ENCODE measurements at regions not wholly inside any gene's neighbourhood (a gene's known extent, or its start where the extent isn't known, plus 50 kb on each side); places are given as distances from the start of the nearest gene placed in this dataset.

DNA sequence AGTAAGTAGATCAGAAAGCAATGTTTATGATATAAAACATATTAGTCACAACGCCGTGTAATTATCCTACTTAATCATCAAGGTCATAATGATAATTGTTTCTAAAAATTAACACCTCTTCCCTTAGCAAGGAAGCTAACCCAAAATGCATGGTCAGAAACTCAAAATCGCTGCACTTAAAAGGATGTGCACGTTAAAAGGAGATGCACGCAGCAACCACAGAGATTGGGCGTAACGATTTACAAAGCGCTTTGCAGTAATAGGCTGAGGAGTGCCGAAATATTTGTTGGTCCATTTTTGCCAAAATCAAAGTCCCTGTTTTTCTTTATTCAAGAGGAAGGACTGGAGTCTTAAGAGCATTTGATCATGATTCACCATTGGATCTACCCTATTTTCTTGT is 1077.2 kb downstream of the VRK1 start:
- no peak for DNase-seq (ENCODE audit: low read depth)

DNA sequence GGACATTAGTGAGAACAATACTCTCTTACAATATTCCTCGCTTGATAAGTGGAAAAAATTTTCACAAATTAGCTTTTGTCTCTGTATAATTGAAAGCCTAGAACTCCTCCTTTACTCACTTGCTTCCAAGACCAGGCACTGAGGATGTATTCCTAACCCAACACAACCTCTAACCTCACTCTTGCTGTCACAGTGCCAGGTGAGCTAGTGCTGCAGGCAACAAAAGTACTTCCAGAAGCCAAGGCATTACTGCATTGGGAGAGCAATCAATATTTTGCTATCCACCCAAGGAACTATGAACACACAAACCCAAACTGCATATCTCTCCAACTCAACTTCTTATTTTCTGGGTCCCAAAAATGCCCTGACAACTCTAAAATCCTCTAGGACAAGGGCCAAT is 1081.0 kb downstream of the VRK1 start:
- DNase-seq (ENCODE audit: low read depth), result no peak

DNA sequence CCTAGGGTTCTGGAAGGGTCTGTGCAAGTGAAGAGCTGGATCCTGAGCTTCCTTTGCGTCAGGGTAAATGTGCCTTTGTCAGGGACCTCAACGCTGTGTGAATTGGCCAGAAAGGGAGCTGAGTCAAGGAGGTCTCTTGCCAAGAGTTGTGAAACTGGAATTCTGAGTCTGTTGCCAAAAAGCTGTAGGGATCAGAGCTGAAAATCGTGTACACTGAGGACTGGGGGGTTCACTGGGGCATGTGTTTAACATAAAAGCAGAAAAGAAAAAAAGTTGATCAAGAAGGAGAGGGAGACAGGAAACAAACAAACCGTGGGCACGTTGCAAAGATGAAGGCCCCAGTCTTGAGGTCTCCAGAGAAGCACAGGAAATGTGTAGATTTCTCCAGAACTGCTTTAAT is 1081.5 kb downstream of the VRK1 start:
- no peak for DNase-seq (ENCODE audit: low read depth)

GRCh38 chr14:97887690-97888089 is 1090.5 kb downstream of the VRK1 start:
- no peak for DNase-seq (ENCODE audit: low read depth)

DNA sequence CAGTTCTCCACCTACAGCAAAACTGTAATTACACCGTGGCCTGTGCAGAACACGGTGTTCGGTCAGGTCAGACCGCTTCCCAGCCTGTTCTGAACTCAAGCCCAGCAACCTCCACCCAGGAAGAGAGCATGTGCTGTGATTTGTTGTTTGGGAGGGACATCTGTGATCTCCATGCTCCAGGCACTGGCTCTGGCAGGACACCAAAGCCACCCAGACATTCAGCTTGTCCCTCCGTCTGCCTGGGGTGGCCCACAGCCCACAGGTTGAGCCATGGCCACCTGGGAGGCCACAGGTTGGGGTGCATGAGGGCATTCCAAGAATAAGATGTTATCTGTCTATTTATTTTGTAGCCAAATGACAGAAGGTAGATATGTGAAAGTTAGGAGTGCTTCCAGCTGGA is 1091.1 kb downstream of the VRK1 start:
- DNase-seq (ENCODE audit: low read depth), result no peak

- no peak for DNase-seq (ENCODE audit: low read depth)
Observed at GRCh38 chr14:97891515-97891914, 1094.3 kb downstream of the VRK1 start.

GRCh38 chr14:97894552-97894951 is 1097.4 kb downstream of the VRK1 start:
- DNase-seq (ENCODE audit: low read depth), result no peak

GRCh38 chr14:97900196-97900854 is 1103.1 kb downstream of the VRK1 start:
- DNase-seq (ENCODE audit: low read depth), result no peak

DNA sequence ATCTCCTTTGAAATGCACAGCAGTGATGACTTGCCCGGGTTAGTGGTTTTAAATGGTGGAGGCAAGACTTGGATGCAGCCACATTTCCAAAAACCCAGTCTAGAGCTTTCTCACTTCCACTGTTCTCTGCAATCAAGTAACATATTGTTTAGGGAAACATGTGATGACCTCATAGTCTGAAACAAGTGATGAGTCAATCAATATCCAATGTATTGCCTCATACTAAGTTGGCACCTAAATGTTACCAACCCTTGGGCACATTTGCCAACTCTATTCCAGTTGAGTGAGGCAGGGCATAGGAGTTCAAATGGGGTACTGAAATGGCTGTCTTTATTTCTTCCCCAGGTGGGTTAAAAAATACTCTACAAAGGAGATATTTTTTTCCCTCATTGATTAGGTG is 1105.4 kb downstream of the VRK1 start:
- DNase-seq (ENCODE audit: low read depth), result no peak

DNA sequence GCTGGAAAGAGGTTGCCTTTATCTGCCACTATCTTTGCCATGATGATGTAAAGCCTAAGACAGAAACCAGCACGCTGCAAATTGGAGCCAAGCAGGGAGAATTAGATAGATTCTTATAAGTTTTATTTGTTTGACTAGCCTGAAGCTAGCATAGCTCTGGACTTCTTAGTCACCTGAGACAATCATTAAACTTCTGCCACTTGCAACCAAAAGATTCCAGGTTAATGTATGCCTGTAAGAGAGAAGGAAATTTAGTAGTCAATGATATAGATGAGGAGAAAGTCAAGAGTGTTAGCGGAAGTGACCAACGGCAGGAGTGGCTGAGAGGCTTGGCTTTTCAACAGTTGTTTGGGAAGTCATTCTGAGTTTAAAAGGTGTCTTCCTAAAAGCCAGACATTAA is 1106.6 kb downstream of the VRK1 start:
- DNase-seq (ENCODE audit: low read depth), result no peak

DNA sequence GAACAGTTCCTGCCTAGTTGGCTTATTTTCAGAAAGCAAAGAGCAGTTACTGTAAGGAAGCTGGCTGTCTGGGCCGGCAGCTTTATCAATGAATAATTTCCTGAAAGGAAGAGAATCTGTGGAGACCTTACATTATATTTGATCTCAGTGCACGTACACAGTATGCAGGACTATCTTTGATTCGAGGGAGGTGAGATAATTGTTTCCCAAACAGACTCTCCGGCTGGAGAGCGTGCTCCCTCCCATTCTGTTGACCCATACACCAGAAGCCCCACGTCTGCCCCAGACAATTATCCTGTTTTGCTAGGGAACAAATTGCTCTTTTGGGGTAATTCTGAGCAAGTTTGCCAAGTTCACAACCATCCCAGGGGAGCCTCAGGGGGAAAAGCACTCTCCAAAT is 1115.0 kb downstream of the VRK1 start:
- DNase-seq (ENCODE audit: low read depth), result no peak

- DNase-seq (ENCODE audit: low read depth), result no peak
Observed at GRCh38 chr14:97916100-97916499, 1118.9 kb downstream of the VRK1 start.

DNA sequence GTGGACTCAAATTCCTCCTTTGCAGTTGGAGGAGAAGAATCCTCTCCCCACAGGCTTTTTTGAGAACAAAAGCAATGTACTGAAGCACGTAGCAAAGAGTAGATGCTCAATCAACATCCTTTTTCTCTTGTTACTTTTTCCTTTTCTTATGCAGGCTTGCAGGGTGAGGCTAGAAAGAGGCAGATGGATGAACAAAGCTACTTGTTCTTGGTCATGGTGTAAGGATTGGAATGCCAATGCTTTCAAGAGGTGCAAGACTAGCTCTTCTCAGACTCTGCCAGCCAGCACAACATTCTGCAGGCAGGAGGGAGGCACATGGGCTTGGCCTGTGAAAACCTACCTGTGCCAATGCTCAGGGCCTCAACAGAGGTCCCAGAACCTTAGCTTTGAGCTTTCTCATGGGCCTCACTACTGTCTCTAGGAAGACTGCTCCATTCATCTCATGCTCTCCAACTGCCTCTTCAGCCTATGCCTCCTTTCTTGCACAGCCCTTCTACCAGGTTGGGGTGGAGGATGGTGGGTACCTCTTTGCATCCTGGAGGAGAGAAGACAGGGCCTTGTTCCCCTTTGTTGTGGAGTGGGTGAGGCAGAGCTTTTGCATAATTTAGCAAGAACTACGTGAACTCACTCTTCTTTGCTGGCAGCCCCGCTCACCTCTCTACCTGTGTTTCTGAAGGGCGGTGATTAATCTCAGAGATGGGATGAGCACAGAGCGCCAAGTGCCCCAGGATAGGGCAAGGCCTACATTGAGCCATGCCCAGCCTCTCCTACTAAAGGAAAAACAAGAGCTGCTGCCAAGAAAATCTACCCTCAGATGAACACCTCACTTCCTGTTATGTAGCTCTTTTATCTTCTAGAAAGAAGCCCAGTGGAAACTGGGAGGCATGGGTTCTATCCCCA is 1119.7 kb downstream of the VRK1 start:
- DNase-seq (ENCODE audit: low read depth), result no peak

DNA sequence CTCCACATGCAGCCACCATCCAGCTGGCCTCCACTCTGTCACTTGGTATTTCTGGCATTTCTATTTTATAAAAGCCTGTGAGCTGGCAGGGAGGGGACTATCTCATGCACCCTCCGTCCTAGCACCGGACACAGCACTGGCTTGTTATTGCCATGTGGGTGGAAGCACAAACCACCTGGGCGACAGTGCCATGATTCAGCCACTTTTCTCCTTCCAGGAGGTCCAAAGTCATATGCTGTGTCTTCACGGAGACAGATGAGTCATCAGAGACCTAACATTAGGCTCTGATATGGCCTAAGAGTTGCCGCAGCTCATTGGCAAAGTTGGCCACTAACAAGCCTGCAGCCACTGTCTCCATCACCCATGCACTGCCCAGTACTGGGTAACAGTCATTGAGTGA is 1123.0 kb downstream of the VRK1 start:
- DNase-seq (ENCODE audit: low read depth), result no peak

DNA sequence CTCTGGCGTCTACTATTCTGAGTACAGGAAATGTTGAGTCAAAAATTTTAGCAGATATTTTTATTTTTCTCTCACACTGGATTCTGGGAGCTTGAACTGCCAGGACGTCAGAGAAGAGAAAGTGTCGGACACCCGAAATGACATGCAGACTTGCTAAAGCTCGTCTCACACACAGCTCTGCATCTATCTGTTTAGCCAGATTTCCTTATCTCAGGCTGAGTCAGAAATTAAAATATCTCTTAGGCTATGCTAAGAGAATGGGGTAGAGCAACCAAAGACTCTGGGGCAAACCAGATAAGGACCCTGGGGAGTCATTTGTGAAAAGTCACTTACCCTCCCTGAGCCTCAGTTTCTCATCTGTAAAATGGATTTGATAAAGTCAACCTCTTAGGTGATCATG is 1124.1 kb downstream of the VRK1 start:
- DNase-seq (ENCODE audit: low read depth), result no peak

DNA sequence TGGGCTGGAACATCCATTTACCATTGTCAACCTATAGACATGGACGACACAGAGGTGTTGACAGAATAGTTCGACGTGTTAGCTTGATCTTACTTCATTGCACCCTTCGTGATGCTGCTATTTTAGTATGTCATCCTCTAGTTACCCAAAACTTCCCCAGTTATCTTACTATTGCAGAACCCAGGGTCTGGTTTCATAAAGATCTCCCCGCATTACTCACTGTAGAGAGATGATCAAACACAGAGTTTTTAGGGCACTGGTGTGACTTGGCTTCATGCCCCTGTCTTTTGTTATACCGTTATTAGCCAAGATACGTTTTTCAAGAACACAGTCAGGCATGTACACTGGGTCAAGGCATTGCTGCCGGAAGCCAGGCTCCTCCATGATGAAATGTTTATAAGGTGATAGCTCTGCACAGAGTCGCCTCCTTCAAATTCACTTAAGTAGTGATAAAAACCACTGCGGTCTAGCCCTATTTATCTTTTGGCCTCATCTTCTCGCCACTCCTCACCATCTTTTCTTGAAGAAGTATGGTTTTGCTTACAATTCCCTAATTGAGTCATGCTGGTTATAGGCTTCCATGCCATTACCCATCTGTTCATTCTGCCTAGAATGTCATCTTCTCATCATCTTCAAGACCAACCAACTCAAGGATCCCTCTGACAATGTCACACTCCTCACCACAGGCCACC is 1127.9 kb downstream of the VRK1 start:
- DNase-seq (ENCODE audit: low read depth), result no peak

GRCh38 chr14:97930166-97930565 is 1133.0 kb downstream of the VRK1 start:
- no peak for DNase-seq (ENCODE audit: low read depth)

DNA sequence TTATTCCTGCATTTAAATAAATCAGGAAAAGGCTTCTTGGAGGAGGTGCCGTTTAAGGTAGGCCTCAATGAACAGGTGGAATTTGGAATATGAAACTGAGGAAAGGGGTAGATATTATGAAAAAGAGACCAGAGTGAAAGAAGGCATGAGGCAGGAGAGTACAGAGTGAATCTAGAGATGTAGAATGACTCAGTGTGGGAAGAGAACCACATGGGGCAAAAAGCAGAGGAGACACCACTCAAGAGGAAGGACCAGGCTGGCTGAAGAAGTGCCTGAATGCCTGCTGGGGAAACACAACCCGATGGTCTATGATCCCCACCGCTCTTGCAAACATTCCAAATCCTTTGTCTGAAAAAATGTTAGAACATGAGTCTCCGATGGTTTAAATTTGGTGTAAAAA is 1134.1 kb downstream of the VRK1 start:
- DNase-seq (ENCODE audit: low read depth), result no peak

GRCh38 chr14:97942921-97943320 is 1145.7 kb downstream of the VRK1 start:
- DNase-seq (ENCODE audit: low read depth), result no peak

GRCh38 chr14:97943619-97944018 is 1146.4 kb downstream of the VRK1 start:
- no peak for DNase-seq (ENCODE audit: low read depth)

- no peak for DNase-seq (ENCODE audit: low read depth)
Observed at GRCh38 chr14:97944380-97944779, 1147.2 kb downstream of the VRK1 start.

DNA sequence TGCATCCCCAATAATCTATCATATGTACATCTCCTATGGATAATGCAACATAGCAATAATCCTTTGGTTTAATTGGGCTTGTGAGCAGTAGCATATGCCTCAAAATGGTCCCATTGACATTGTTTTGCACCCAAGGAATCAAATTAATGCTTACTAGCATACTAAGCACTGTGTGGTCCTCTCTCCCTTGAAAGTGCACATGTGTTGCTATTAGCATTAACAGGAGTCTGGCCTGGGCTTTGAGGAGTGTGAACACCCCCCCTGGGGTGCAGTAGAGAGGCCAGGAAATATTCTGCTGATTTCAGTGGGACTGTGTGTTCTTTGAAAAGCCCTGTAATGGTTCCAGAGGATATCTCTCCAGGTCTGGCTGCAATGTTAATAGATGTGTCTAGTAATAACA is 1148.4 kb downstream of the VRK1 start:
- no peak for DNase-seq (ENCODE audit: low read depth)

- no peak for DNase-seq (ENCODE audit: low read depth)
Observed at GRCh38 chr14:97946240-97946639, 1149.1 kb downstream of the VRK1 start.

Measured in HS-5 (cell line).